GM12878 (cell line): ENCODE measurements at regions not wholly inside any gene's neighbourhood (a gene's known extent, or its start where the extent isn't known, plus 50 kb on each side); places are given as distances from the start of the nearest gene placed in this dataset.

Experiments used
- ATAC-seq: fragments of 200-7000 bp; cut with Tn5 transposase; 3 replicates; pipeline ENCODE4 v1.9.1; 2020; ENCODE audit warnings: mild to moderate bottlenecking, moderate library complexity
- BruUV-seq: library from RNA; stranded (reverse); fragments of 400-500 nt; replicated peaks from 2 replicates; lab custom pipeline; 2021; lab: Mats Ljungman, UMichigan
- CTCF ChIA-PET: fragments of 300-600 bp; sonication (Branson Sonifier 250); formaldehyde crosslinking; extraction: SDS; loops from one replicate; lab custom pipeline; 2021; ENCODE audit warnings: inconsistent platforms; lab: Yijun Ruan, JAX
- POLR2A ChIA-PET: fragments of 350-600 bp; formaldehyde crosslinking; extraction: SDS; loops from one replicate; lab custom pipeline; 2021; ENCODE audit warnings: inconsistent platforms; lab: Charles Lee
- RAD21 ChIA-PET: fragments of 300-600 bp; sonication (Branson Sonifier 250); formaldehyde crosslinking; loops from one replicate; lab custom pipeline; 2023; ENCODE audit warnings: antibody characterized with exemption; ENCODE audit not compliant: unreplicated experiment; lab: Charles Lee
- SMC1A ChIA-PET: fragments of 300-600 bp; sonication (Branson Sonifier 250); formaldehyde crosslinking; loops from one replicate; lab custom pipeline; 2023; ENCODE audit not compliant: unreplicated experiment, uncharacterized antibody; lab: Charles Lee
- DNase-seq: peaks from one replicate; pipeline ENCODE4 v3.0.0-alpha.2; 2011; ENCODE audit warnings: low read depth, low spot score
- FAIRE-seq: peaks from 3 replicates; lab custom pipeline; 2011; peaks lifted over from hg19 to GRCh38; lab: Jason Lieb, UNC
- H2AFZ ChIP-seq: 2 replicates; pipeline ENCODE4 v1.6.0; 2011; ENCODE audit warnings: low read depth, low read length, control low read depth; ENCODE audit not compliant: control insufficient read depth
- H3K27ac ChIP-seq: 2 replicates; pipeline ENCODE4 v1.5.1; 2011; ENCODE audit warnings: control low read depth; ENCODE audit not compliant: control insufficient read depth, insufficient read depth
- H3K27me3 ChIP-seq, 2 experiments: replicated peaks in 1 of 2; 2 replicates each; pipeline versions ENCODE4 v1.6.0 to v1.6.1; 2011; ENCODE audit warnings: low read length in 1 of 2; ENCODE audit not compliant: control insufficient read depth in 2 of 2, insufficient read depth in 2 of 2
- H3K36me3 ChIP-seq, 2 experiments: 2 replicates each; pipeline ENCODE4 v1.5.1; 2011; ENCODE audit warnings: low read length in 1 of 2; ENCODE audit not compliant: control insufficient read depth in 2 of 2, insufficient read depth in 2 of 2
- H3K4me1 ChIP-seq: 2 replicates; pipeline ENCODE4 v1.6.1; 2011; ENCODE audit warnings: mild to moderate bottlenecking, low read length, moderate library complexity, mixed read lengths; ENCODE audit not compliant: control insufficient read depth, insufficient read depth
- H3K4me2 ChIP-seq: 2 replicates; pipeline ENCODE4 v1.6.0; 2011; ENCODE audit warnings: control low read depth; ENCODE audit not compliant: control insufficient read depth, insufficient read depth
- H3K4me3 ChIP-seq: fragments of 200-600 bp; sonication (generic); 2 replicates; pipeline ENCODE4 v1.5.1; 2016
- H3K79me2 ChIP-seq: 2 replicates; pipeline ENCODE4 v1.6.0; 2011; ENCODE audit warnings: low read length; ENCODE audit not compliant: control insufficient read depth, insufficient read depth
- H3K9ac ChIP-seq: 2 replicates; pipeline ENCODE4 v1.8.0; 2011; ENCODE audit warnings: low read length, control low read depth, mixed read lengths; ENCODE audit not compliant: control insufficient read depth, insufficient read depth
- H3K9me3 ChIP-seq: replicated peaks from 3 replicates; pipeline ENCODE4 v1.5.1; 2011; ENCODE audit warnings: mild to moderate bottlenecking, low read length; ENCODE audit not compliant: control insufficient read depth, insufficient read depth
- H4K20me1 ChIP-seq: 2 replicates; pipeline ENCODE4 v1.6.0; 2011; ENCODE audit not compliant: control insufficient read depth, insufficient read depth
- ATF3 ChIP-seq: IDR thresholded peaks from 2 replicates; pipeline ENCODE4 v1.6.1; 2011; ENCODE audit warnings: low read depth, mild to moderate bottlenecking, low read length, moderate library complexity, borderline replicate concordance; ENCODE audit errors: extremely low read depth
- CBX5 ChIP-seq: sonication (generic); IDR thresholded peaks from 2 replicates; pipeline ENCODE4 v1.6.1; 2016; ENCODE audit warnings: low read depth, moderate library complexity, mild to moderate bottlenecking, inconsistent platforms
- EGR1 ChIP-seq, 2 experiments: IDR thresholded peaks; 1 replicate in 1 of 2; 2 replicates in 1 of 2; pipeline ENCODE4 v1.6.1; 2011 to 2012; ENCODE audit warnings: low read depth in 2 of 2, low read length in 2 of 2, borderline replicate concordance in 1 of 2, mild to moderate bottlenecking in 1 of 2, moderate library complexity in 1 of 2
- FOXK2 ChIP-seq: fragments of 450-650 bp; IDR thresholded peaks from 2 replicates; pipeline ENCODE4 v1.6.1; 2017; ENCODE audit warnings: mild to moderate bottlenecking, moderate library complexity
- GABPA ChIP-seq: IDR thresholded peaks from 2 replicates; pipeline ENCODE4 v1.6.1; 2014; ENCODE audit warnings: antibody characterized with exemption, low read depth, mild to moderate bottlenecking, inconsistent platforms
- HDGF ChIP-seq: fragments of 450-650 bp; IDR thresholded peaks from 2 replicates; pipeline ENCODE4 v1.6.1; 2016; ENCODE audit warnings: antibody characterized with exemption
- IRF4 ChIP-seq: IDR thresholded peaks from 2 replicates; pipeline ENCODE4 v1.6.1; 2011; ENCODE audit warnings: low read depth, low read length
- NRF1 ChIP-seq: conservative IDR thresholded peaks from 2 replicates; pipeline ENCODE4 v1.6.1; 2011; ENCODE audit warnings: mild to moderate bottlenecking, low read depth, low read length, improper control_type of control experiment
- SUPT20H ChIP-seq: IDR thresholded peaks from 2 replicates; pipeline ENCODE4 v1.6.1; 2011; ENCODE audit warnings: low read depth, mild to moderate bottlenecking, low read length, moderate library complexity, borderline replicate concordance; ENCODE audit not compliant: control insufficient read depth
- ZNF592 ChIP-seq: fragments of 450-650 bp; IDR thresholded peaks from 2 replicates; pipeline ENCODE4 v1.6.1; 2017; ENCODE audit warnings: mild to moderate bottlenecking, moderate library complexity
- WGBS: methylation state at CpG from one replicate; pipeline ENCODE4 v1.1.6; 2016; ENCODE audit warnings: low lambda C conversion rate; ENCODE audit not compliant: insufficient replicate concordance, insufficient coverage; ENCODE audit errors: missing lambda C conversion rate; 5-methylcytosine and 5-hydroxymethylcytosine counted together
- in situ Hi-C: fragments of 300-500 bp; cut with MboI; formaldehyde crosslinking; loops from 9 replicates; pipeline ENCODE4 v1.14.3; 2018; ENCODE audit warnings: mixed read lengths
- intact Hi-C: fragments of 100-400 bp; cut with micrococcal nuclease; formaldehyde crosslinking; loops from one replicate; pipeline ENCODE4 v1.14.2; 2022; ENCODE audit not compliant: unreplicated experiment
- TF ChIP-seq, protein P1 (sequence below): fragments of 450-650 bp; IDR thresholded peaks from 2 replicates; pipeline ENCODE4 v1.6.1; 2016; ENCODE audit warnings: mild to moderate bottlenecking
- TF ChIP-seq, protein P2 (sequence below): fragments of 450-650 bp; IDR thresholded peaks from 2 replicates; pipeline ENCODE4 v1.6.1; 2016; ENCODE audit warnings: mild to moderate bottlenecking, moderate library complexity, borderline replicate concordance
- TF ChIP-seq, protein P3 (sequence below): IDR thresholded peaks from 2 replicates; pipeline ENCODE4 v1.6.1; 2011; ENCODE audit warnings: low read depth, low read length, improper control_type of control experiment, borderline replicate concordance

- no peaks in the 10 kb centered on the region for H4K20me1 ChIP-seq
- H3K9ac ChIP-seq = no peak overlapping the region
- ChIA-PET SMC1A (no interaction called here), RAD21 (no interaction called here), POLR2A (no interaction called here), CTCF (interaction anchor here (0.6 kb wide), 1 partner anchor 24 kb away, joined by 3 read pairs; no protein-coding TSS in a partner anchor)
- no peak overlapping the region for H3K27ac ChIP-seq
- H3K79me2 ChIP-seq = no peaks in the 10 kb centered on the region
- no TSS peak for BruUV-seq
- H3K9me3 ChIP-seq = no peaks in the 10 kb centered on the region
- H3K4me1 ChIP-seq = no peaks in the 10 kb centered on the region
- H3K36me3 ChIP-seq = no peaks in the 10 kb centered on the region
- no peak overlapping the region for H3K4me2 ChIP-seq
- ATAC-seq (no peak), FAIRE-seq (no peak), DNase-seq (no peak)
- no peak overlapping the region for H3K4me3 ChIP-seq
- in situ Hi-C loops = no loop called here
- H3K27me3 ChIP-seq = no peaks in the 10 kb centered on the region
- no peak overlapping the region for H2AFZ ChIP-seq
- 52% methylated on average over 4 of the region's 4 CpGs for WGBS
- intact Hi-C loops = no loop called here
- TF ChIP-seq CBX5 (no peak), GABPA (no peak), ATF3 (no peak), SUPT20H (no peak), IRF4 (no peak), EGR1 (IDR thresholded peaks at IDR 0.05; ENCODE audit: borderline replicate concordance in 1 of 2, low read depth in 2 of 2, low read length in 2 of 2) (no peak), NRF1 (no peak), ZNF592 (no peak), FOXK2 (no peak), HDGF (no peak)
- TF ChIP-seq, protein P1, sequence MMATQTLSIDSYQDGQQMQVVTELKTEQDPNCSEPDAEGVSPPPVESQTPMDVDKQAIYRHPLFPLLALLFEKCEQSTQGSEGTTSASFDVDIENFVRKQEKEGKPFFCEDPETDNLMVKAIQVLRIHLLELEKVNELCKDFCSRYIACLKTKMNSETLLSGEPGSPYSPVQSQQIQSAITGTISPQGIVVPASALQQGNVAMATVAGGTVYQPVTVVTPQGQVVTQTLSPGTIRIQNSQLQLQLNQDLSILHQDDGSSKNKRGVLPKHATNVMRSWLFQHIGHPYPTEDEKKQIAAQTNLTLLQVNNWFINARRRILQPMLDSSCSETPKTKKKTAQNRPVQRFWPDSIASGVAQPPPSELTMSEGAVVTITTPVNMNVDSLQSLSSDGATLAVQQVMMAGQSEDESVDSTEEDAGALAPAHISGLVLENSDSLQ = no peak
- TF ChIP-seq, protein P2, sequence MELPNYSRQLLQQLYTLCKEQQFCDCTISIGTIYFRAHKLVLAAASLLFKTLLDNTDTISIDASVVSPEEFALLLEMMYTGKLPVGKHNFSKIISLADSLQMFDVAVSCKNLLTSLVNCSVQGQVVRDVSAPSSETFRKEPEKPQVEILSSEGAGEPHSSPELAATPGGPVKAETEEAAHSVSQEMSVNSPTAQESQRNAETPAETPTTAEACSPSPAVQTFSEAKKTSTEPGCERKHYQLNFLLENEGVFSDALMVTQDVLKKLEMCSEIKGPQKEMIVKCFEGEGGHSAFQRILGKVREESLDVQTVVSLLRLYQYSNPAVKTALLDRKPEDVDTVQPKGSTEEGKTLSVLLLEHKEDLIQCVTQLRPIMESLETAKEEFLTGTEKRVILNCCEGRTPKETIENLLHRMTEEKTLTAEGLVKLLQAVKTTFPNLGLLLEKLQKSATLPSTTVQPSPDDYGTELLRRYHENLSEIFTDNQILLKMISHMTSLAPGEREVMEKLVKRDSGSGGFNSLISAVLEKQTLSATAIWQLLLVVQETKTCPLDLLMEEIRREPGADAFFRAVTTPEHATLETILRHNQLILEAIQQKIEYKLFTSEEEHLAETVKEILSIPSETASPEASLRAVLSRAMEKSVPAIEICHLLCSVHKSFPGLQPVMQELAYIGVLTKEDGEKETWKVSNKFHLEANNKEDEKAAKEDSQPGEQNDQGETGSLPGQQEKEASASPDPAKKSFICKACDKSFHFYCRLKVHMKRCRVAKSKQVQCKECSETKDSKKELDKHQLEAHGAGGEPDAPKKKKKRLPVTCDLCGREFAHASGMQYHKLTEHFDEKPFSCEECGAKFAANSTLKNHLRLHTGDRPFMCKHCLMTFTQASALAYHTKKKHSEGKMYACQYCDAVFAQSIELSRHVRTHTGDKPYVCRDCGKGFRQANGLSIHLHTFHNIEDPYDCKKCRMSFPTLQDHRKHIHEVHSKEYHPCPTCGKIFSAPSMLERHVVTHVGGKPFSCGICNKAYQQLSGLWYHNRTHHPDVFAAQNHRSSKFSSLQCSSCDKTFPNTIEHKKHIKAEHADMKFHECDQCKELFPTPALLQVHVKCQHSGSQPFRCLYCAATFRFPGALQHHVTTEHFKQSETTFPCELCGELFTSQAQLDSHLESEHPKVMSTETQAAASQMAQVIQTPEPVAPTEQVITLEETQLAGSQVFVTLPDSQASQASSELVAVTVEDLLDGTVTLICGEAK = no peak
- TF ChIP-seq, protein P3, sequence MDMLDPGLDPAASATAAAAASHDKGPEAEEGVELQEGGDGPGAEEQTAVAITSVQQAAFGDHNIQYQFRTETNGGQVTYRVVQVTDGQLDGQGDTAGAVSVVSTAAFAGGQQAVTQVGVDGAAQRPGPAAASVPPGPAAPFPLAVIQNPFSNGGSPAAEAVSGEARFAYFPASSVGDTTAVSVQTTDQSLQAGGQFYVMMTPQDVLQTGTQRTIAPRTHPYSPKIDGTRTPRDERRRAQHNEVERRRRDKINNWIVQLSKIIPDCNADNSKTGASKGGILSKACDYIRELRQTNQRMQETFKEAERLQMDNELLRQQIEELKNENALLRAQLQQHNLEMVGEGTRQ = no peak
Observed at GRCh38 chr7:153515359-153515758, 536.8 kb upstream of the DPP6 start.
